OCI-LY7 (cell line): ENCODE measurements at regions not wholly inside any gene's neighbourhood (a gene's known extent, or its start where the extent isn't known, plus 50 kb on each side); places are given as distances from the start of the nearest gene placed in this dataset.

Experiments
- BruUV-seq: library from RNA; stranded (reverse); fragments of 400-500 nt; replicated peaks from 2 replicates; lab custom pipeline; 2021; lab: Mats Ljungman, UMichigan
- CTCF ChIA-PET: fragments of 300-600 bp; sonication (Branson Sonifier 250); formaldehyde crosslinking; loops from one replicate; lab custom pipeline; 2022; ENCODE audit warnings: antibody characterized with exemption; ENCODE audit not compliant: unreplicated experiment; lab: Charles Lee
- POLR2A ChIA-PET: fragments of 300-600 bp; sonication (Branson Sonifier 250); formaldehyde crosslinking; loops from one replicate; lab custom pipeline; 2022; ENCODE audit warnings: antibody characterized with exemption; lab: Charles Lee
- DNase-seq: peaks from one replicate; pipeline ENCODE4 v3.0.0-alpha.2; 2015; ENCODE audit warnings: low spot score
- H2AFZ ChIP-seq: fragments of 200-600 bp; sonication (generic), shearing (Covaris generic); 2 replicates; pipeline ENCODE4 v1.6.1; 2014; ENCODE audit warnings: mild to moderate bottlenecking, antibody characterized with exemption, low read length, moderate library complexity
- H3K27ac ChIP-seq: fragments of 200-600 bp; sonication (generic); 2 replicates; pipeline ENCODE4 v1.5.1; 2014; ENCODE audit warnings: mixed run types, low read depth, mild to moderate bottlenecking, moderate library complexity, low read length, inconsistent platforms; ENCODE audit not compliant: poor library complexity, severe bottlenecking
- H3K36me3 ChIP-seq: fragments of 200-600 bp; sonication (generic); 2 replicates; pipeline ENCODE4 v1.6.1; 2014; ENCODE audit warnings: mild to moderate bottlenecking, antibody characterized with exemption, low read length, moderate library complexity, mixed read lengths; ENCODE audit not compliant: insufficient read depth
- H3K4me1 ChIP-seq: fragments of 200-600 bp; sonication (generic); 2 replicates; pipeline ENCODE4 v1.5.1; 2014; ENCODE audit warnings: mild to moderate bottlenecking, low read length; ENCODE audit not compliant: insufficient read depth, poor library complexity, severe bottlenecking
- H3K4me2 ChIP-seq: fragments of 200-600 bp; sonication (generic); 2 replicates; pipeline ENCODE4 v1.6.1; 2014; ENCODE audit warnings: mild to moderate bottlenecking, low read length
- H3K4me3 ChIP-seq: fragments of 200-600 bp; sonication (generic); 2 replicates; pipeline ENCODE4 v1.5.1; 2014; ENCODE audit warnings: mild to moderate bottlenecking, low read depth, low read length; ENCODE audit not compliant: poor library complexity, severe bottlenecking
- H3K79me2 ChIP-seq: fragments of 200-600 bp; sonication (generic); 2 replicates; pipeline ENCODE4 v1.6.1; 2016; ENCODE audit warnings: low read depth, mild to moderate bottlenecking, low read length, moderate library complexity, mixed read lengths; ENCODE audit not compliant: insufficient read depth
- H3K9me2 ChIP-seq: fragments of 200-600 bp; sonication (generic); 2 replicates; pipeline ENCODE4 v1.6.1; 2016; ENCODE audit warnings: mild to moderate bottlenecking, low read length, mixed read lengths; ENCODE audit not compliant: insufficient read depth
- H3K9me3 ChIP-seq: fragments of 200-600 bp; sonication (generic); 2 replicates; pipeline ENCODE4 v1.6.1; 2014; ENCODE audit warnings: mild to moderate bottlenecking, mixed run types, low read length, mixed read lengths
- H4K20me1 ChIP-seq: fragments of 200-600 bp; sonication (generic); 2 replicates; pipeline ENCODE4 v1.6.1; 2014; ENCODE audit warnings: mild to moderate bottlenecking, antibody characterized with exemption, low read length, moderate library complexity, mixed read lengths; ENCODE audit not compliant: insufficient read depth
- CTCF ChIP-seq: fragments of 200-600 bp; sonication (generic); conservative IDR thresholded peaks from 2 replicates; pipeline ENCODE4 v1.5.1; 2014; ENCODE audit warnings: mild to moderate bottlenecking, antibody characterized with exemption, low read length, moderate library complexity, mixed read lengths
- EZH2phosphoT487 ChIP-seq: fragments of 200-600 bp; sonication (generic); IDR thresholded peaks from 2 replicates; pipeline ENCODE4 v1.6.1; 2018; ENCODE audit warnings: low read depth, borderline replicate concordance, mild to moderate bottlenecking, mixed run types, antibody characterized with exemption, low read length, moderate library complexity, mixed read lengths
- intact Hi-C: fragments of 100-400 bp; cut with micrococcal nuclease; formaldehyde crosslinking; loops from one replicate; pipeline ENCODE4 v1.10.0; 2022; ENCODE audit not compliant: unreplicated experiment

GRCh38 chr12:45590646-45591045, 138.9 kb upstream of the ARID2 start:
- H3K4me2 ChIP-seq: no peak overlapping the region
- no peak overlapping the region for H3K4me3 ChIP-seq
- no peaks in the 10 kb centered on the region for H3K4me1 ChIP-seq
- H3K9me3 ChIP-seq: no peaks in the 10 kb centered on the region
- no peaks in the 10 kb centered on the region for H3K36me3 ChIP-seq
- no peak overlapping the region for H3K27ac ChIP-seq
- ChIA-PET POLR2A (no interaction called here), CTCF (no interaction called here)
- TF ChIP-seq EZH2phosphoT487 (no peak), CTCF (no peak)
- H3K9me2 ChIP-seq: no peaks in the 10 kb centered on the region
- no peak for DNase-seq
- H2AFZ ChIP-seq: no peak overlapping the region
- H3K79me2 ChIP-seq: no peaks in the 10 kb centered on the region
- intact Hi-C loops: no loop called here
- BruUV-seq: no TSS peak
- H4K20me1 ChIP-seq: no peaks in the 10 kb centered on the region

GRCh38 chr12:45591635-45592034, 137.9 kb upstream of the ARID2 start:
- intact Hi-C loops: no loop called here
- no peak overlapping the region for H3K4me2 ChIP-seq
- no peaks in the 10 kb centered on the region for H3K9me2 ChIP-seq
- H2AFZ ChIP-seq: no peak overlapping the region
- POLR2A ChIA-PET: interaction anchor here (0.7 kb wide), 1 partner anchor 23 kb away, joined by 3 read pairs; no protein-coding TSS in a partner anchor
- no peaks in the 10 kb centered on the region for H4K20me1 ChIP-seq
- no peak overlapping the region for H3K27ac ChIP-seq
- H3K36me3 ChIP-seq: no peaks in the 10 kb centered on the region
- TF ChIP-seq CTCF (no peak), EZH2phosphoT487 (no peak)
- no peaks in the 10 kb centered on the region for H3K4me1 ChIP-seq
- no peak overlapping the region for H3K4me3 ChIP-seq
- no peak for DNase-seq
- BruUV-seq: no TSS peak
- CTCF ChIA-PET: no interaction called here
- no peaks in the 10 kb centered on the region for H3K79me2 ChIP-seq
- H3K9me3 ChIP-seq: no peaks in the 10 kb centered on the region

- no peaks in the 10 kb centered on the region for H3K4me1 ChIP-seq
- H3K27ac ChIP-seq: no peak overlapping the region
- H3K9me2 ChIP-seq: no peaks in the 10 kb centered on the region
- no peaks in the 10 kb centered on the region for H3K9me3 ChIP-seq
- no peak overlapping the region for H3K4me2 ChIP-seq
- CTCF ChIA-PET: no interaction called here
- no peaks in the 10 kb centered on the region for H3K36me3 ChIP-seq
- TF ChIP-seq EZH2phosphoT487 (no peak), CTCF (no peak)
- no TSS peak for BruUV-seq
- no peaks in the 10 kb centered on the region for H4K20me1 ChIP-seq
- POLR2A ChIA-PET: interaction anchor here (0.6 kb wide), 1 partner anchor 18 kb away, joined by 3 read pairs; no protein-coding TSS in a partner anchor
- intact Hi-C loops: no loop called here
- no peak for DNase-seq
- no peak overlapping the region for H2AFZ ChIP-seq
- H3K79me2 ChIP-seq: no peaks in the 10 kb centered on the region
- no peak overlapping the region for H3K4me3 ChIP-seq
These were observed 133.1 kb upstream of the ARID2 start for GRCh38 chr12:45596366-45596765.
